Adipocyte (in vitro differentiated cells): ENCODE measurements at regions not wholly inside any gene's neighbourhood (a gene's known extent, or its start where the extent isn't known, plus 50 kb on each side); places are given as distances from the start of the nearest gene placed in this dataset.
A peak's percentile ranks its signal among the peaks of the same experiment; 100 is the strongest.

Source experiments
- DNase-seq: peaks from one replicate; pipeline ENCODE4 v3.0.0-alpha.2; 2015; ENCODE audit warnings: low read depth
- H3K27me3 ChIP-seq: replicated peaks from 2 replicates; pipeline ENCODE4 v1.7.0; 2013; ENCODE audit warnings: mild to moderate bottlenecking, low read length, moderate library complexity; ENCODE audit not compliant: control insufficient read depth, insufficient read depth
- H3K36me3 ChIP-seq: 2 replicates; pipeline ENCODE4 v1.7.0; 2013; ENCODE audit warnings: low read length, mild to moderate bottlenecking, moderate library complexity; ENCODE audit not compliant: control insufficient read depth, insufficient read depth, severe bottlenecking
- H3K4me1 ChIP-seq: 2 replicates; pipeline ENCODE4 v1.7.0; 2013; ENCODE audit warnings: mild to moderate bottlenecking, low read length, moderate library complexity; ENCODE audit not compliant: control insufficient read depth, insufficient read depth
- H3K4me3 ChIP-seq: 2 replicates; pipeline ENCODE4 v1.7.0; 2013; ENCODE audit warnings: mild to moderate bottlenecking, low read length, moderate library complexity
- H3K9ac ChIP-seq: 2 replicates; pipeline ENCODE4 v1.7.0; 2013; ENCODE audit warnings: mild to moderate bottlenecking, low read length, moderate library complexity
- H3K9me3 ChIP-seq: 2 replicates; pipeline ENCODE4 v1.7.0; 2013; ENCODE audit warnings: mild to moderate bottlenecking, low read length, moderate library complexity; ENCODE audit not compliant: control insufficient read depth

GRCh38 chr21:38995731-38996130, 187.5 kb downstream of the PSMG1 start:
- H3K27me3 ChIP-seq = peaks cover 5% of the 10 kb centered on the region
- H3K9ac ChIP-seq = no peak overlapping the region
- H3K4me1 ChIP-seq = peaks cover 24% of the 10 kb centered on the region
- no peak overlapping the region for H3K4me3 ChIP-seq
- no peaks in the 10 kb centered on the region for H3K9me3 ChIP-seq
- DNase-seq = no peak
- no peaks in the 10 kb centered on the region for H3K36me3 ChIP-seq

DNA sequence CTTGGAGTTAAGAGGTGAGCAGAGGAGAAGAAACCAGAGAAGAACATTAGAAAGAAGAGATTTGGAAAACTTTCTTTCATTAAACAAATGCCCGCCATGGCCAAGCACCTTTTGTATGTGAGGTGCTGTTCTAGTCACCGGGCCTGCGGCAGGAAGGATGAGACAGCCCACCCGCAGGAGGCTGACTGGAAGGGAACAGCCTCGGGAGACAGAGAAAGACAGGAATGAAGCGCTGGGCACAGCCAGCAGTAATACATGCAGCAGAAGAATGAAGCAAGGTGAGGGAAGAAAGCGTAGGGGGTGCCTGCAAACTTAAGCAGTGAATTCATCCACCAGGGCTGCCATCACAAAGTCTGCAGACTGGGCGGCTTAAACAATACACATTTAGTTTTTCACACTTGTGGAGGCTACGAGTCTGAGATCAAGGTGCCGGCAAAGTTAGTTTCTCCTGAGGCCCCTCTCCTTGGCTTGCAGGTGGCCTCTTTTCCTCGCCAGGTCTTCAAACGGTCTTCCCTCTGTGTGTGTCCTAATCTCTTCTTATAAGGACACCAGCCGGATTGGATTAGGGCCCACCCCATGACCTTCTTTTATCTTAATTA, 188.1 kb downstream of the PSMG1 start:
- H3K36me3 ChIP-seq = no peaks in the 10 kb centered on the region
- no peaks in the 10 kb centered on the region for H3K9me3 ChIP-seq
- H3K4me1 ChIP-seq = peaks cover 24% of the 10 kb centered on the region
- no peak for DNase-seq
- H3K27me3 ChIP-seq = peaks cover 8% of the 10 kb centered on the region
- H3K4me3 ChIP-seq = no peak overlapping the region
- H3K9ac ChIP-seq = no peak overlapping the region

DNA sequence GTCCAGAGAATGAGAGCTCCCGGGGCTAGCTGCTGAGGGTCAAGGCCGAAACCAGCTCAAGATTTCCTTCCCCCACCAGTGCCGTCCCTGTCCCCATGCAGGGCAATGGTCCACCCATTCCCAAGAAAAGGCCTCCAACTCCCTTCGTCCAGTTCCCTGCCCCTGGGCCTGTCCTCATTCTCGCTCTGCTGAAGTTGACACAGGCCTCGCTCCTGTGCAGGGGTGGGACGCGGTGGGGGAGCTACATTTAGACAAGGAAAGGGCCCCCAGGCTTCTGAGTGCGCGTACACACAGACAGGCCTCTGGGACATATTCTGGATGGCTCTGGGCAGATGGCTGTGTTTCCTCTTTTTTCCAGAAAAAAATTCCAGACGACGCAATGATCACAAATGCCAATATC, 188.3 kb downstream of the ETS2 start:
- Histone ChIP-seq H3K4me3 (no peak overlapping the region), H3K9ac (no peak overlapping the region), H3K36me3 (no peaks in the 10 kb centered on the region), H3K9me3 (no peaks in the 10 kb centered on the region), H3K4me1 (peaks cover 24% of the 10 kb centered on the region), H3K27me3 (peaks cover 17% of the 10 kb centered on the region)
- no peak for DNase-seq

DNA sequence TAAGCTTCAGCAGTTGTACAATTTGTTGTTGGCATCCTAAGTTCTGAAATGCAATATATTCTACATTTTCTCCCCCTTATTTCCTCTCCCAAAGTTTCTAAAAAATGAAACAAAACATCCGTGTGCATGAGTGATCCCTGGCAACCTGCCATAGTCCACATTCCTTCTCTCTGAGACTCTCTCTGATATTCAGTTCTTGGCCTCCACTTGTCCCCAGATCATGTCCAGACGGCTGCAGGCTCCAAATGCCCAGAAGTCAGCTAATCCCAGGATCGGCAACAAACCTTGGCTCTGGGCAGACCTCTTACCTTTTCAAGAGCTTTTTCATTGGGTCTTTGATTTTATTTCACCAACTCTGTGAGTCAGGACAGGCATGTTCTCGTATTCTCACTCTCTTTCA, 187.8 kb downstream of the ETS2 start:
- no peaks in the 10 kb centered on the region for H3K9me3 ChIP-seq
- H3K27me3 ChIP-seq = peaks cover 22% of the 10 kb centered on the region
- peaks cover 26% of the 10 kb centered on the region for H3K4me1 ChIP-seq
- no peaks in the 10 kb centered on the region for H3K36me3 ChIP-seq
- peak; percentile 93 for DNase-seq
- H3K4me3 ChIP-seq = no peak overlapping the region
- no peak overlapping the region for H3K9ac ChIP-seq

- H3K4me1 ChIP-seq = peaks cover 34% of the 10 kb centered on the region
- no peak overlapping the region for H3K9ac ChIP-seq
- DNase-seq = no peak
- H3K36me3 ChIP-seq = no peaks in the 10 kb centered on the region
- H3K9me3 ChIP-seq = no peaks in the 10 kb centered on the region
- peaks cover 23% of the 10 kb centered on the region for H3K27me3 ChIP-seq
- H3K4me3 ChIP-seq = no peak overlapping the region
These were observed 187.0 kb downstream of the ETS2 start for GRCh38 chr21:38992737-38993136.

- DNase-seq = peak; percentile 21
- H3K4me1 ChIP-seq = peaks cover 53% of the 10 kb centered on the region
- H3K9ac ChIP-seq = no peak overlapping the region
- H3K27me3 ChIP-seq = peaks cover 25% of the 10 kb centered on the region
- no peak overlapping the region for H3K4me3 ChIP-seq
- H3K36me3 ChIP-seq = no peaks in the 10 kb centered on the region
- H3K9me3 ChIP-seq = no peaks in the 10 kb centered on the region
These were observed 184.7 kb downstream of the ETS2 start for GRCh38 chr21:38990424-38990794.

GRCh38 chr21:38989745-38990423, 184.2 kb downstream of the ETS2 start:
- H3K36me3 ChIP-seq = no peaks in the 10 kb centered on the region
- no peak overlapping the region for H3K4me3 ChIP-seq
- DNase-seq = peak; percentile 88
- no peaks in the 10 kb centered on the region for H3K9me3 ChIP-seq
- peaks cover 25% of the 10 kb centered on the region for H3K27me3 ChIP-seq
- H3K4me1 ChIP-seq = peaks cover 59% of the 10 kb centered on the region
- no peak overlapping the region for H3K9ac ChIP-seq

GRCh38 chr21:38989379-38989744, 183.6 kb downstream of the ETS2 start:
- Histone ChIP-seq H3K36me3 (no peaks in the 10 kb centered on the region), H3K27me3 (peaks cover 25% of the 10 kb centered on the region), H3K4me1 (peaks cover 64% of the 10 kb centered on the region), H3K4me3 (no peak overlapping the region), H3K9me3 (no peaks in the 10 kb centered on the region), H3K9ac (no peak overlapping the region)
- no peak for DNase-seq

DNA sequence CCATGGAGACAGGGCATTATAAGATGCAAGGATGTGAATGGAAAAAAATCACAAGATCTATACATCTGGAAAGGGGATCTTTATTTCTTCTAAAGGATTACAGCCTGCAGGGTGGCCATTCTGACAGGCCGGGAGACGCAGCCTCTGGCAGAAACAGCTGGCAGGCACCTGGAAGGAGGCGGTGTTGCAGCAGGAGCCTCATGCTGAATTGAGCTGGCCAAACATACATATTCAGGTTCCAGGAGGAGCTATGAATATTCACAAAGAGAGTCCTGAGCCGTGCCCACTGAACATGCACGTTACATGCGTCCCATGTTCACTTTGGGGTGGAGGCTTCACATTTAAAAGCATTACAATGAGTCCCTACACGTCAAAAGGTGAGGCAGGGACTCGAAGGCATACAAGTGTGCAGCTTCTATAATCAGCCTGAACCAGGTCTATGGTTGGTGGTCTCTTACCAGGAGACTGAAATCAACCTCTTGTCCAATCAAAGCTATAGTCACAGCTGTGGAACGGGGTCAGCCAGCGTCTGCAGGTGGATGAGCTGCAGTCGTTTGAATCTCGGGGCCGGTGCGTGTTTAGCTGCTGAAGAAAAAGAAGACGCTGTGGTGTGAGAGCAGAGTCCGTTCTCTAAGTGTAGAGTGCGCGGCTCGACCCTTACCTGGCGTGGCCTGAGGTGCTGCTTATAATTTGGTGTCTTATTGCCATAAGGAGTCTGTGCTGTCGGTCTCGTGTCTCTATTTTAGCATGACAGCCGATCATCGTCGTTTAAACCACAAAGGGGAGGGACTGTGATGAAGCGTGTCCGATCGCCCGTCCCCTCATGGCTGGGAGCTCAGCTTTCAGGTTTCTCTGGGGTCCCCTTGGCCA, 183.0 kb downstream of the ETS2 start:
- no peak for DNase-seq
- Histone ChIP-seq H3K9me3 (no peaks in the 10 kb centered on the region), H3K36me3 (no peaks in the 10 kb centered on the region), H3K4me3 (no peak overlapping the region), H3K9ac (no peak overlapping the region), H3K27me3 (peaks cover 25% of the 10 kb centered on the region), H3K4me1 (peaks cover 61% of the 10 kb centered on the region)

DNA sequence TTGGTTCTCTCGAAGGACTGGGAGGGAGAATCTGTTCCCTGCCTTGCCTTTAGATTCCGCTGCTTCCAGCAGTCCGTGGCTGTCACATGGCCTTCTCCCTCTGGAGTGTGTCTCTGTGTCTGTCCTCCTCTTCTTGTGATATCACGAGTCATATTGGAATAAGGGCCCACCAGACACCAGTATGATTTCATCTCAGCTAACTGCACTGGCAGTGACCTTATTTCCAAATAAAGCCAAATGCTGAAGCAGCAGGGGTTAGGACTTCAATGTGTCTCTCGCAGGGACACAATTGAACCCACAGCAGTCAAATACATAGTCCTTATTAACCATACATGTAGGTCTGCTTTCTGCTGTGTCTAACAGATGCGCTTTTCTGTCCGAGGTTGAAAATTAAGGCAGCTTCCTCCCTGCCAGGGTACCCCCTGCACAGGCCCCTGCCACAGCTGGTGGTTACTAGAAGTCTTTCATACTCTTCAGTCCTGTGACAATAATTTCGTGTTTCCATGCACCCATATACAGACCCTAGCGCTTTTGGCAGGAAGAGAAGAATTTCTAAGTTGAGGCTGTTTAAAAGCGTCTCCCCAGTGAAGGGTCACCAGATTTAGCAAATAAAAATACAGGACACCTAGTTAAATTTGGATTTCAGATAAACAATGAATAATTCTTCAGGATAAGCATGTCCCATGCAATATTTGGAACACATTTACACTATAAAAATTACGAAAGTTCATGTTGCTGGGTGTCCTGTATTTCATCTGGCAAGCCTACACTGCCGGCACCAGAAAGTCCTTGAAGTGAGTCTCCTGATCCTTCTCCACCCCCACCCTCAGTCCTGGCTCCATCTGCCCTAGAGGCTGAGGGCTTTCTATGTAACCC, 182.1 kb downstream of the ETS2 start:
- H3K4me1 ChIP-seq = peaks cover 52% of the 10 kb centered on the region
- H3K9me3 ChIP-seq = no peaks in the 10 kb centered on the region
- peak; percentile 18 for DNase-seq
- no peak overlapping the region for H3K4me3 ChIP-seq
- H3K9ac ChIP-seq = no peak overlapping the region
- H3K27me3 ChIP-seq = peaks cover 32% of the 10 kb centered on the region
- no peaks in the 10 kb centered on the region for H3K36me3 ChIP-seq
